LHCN-M2 (cell line): ENCODE measurements at regions not wholly inside any gene's neighbourhood (a gene's known extent, or its start where the extent isn't known, plus 50 kb on each side); places are given as distances from the start of the nearest gene placed in this dataset.
"Not testable (repeated sequence)": the region's sequence is repeated elsewhere in the genome, so short reads cannot be mapped to it uniquely, and the experiment has no call there.

Experiments used
- DNase-seq: peaks from one replicate; pipeline ENCODE4 v3.0.0-alpha.2; 2012; ENCODE audit warnings: low read depth

DNA sequence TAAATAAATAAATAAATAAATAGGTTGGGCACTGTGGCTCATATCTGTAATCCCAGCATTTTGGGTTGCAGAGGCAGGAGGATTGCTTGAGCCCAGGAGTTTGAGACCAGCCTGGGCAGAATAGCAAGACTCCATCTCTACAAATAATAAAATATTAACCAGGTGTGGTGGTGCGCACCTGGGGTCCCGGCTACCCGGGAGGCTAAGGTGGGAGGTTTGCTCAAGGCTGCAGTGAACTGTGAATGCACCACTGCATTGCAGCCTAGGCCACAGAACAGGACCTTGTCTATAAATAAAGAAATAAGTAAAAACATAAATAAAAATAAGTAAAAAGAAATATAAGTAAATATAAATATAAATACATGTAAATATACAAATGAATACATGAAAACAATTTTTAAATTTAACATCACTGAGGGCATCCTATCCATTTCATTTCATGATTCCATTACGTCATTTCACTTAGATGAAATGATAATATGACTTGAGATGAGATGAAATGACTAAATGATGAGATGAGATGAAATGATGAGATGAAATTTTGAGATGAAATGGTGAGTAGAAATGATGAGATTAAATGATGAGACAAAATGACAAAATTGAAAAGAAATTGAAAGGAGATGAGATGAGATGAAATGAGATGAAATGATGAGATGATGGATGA lies 233.4 kb downstream of the GOLGA6L6 start:
- not testable (repeated sequence) for DNase-seq

DNA sequence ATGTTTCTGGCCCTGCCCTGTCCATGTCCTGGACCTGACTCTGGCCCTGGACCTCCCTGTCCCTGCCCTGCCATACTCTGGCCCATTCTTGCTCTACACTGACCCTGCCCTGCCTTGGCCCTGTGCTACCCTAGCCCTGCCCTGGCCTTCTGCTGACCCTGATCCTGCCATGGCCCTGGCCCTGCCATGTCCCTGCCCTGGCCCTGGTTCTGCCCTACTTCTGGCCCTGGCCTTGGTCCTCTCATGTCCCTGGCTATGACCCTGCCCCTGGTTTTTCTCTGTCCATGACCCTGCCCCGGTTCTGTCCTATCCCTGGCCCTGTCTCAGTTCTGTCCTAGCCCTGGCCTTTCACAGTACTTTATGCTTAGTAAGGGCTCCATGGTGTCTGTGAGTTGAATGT lies 234.5 kb downstream of the GOLGA6L6 start:
- DNase-seq = not testable (repeated sequence)

DNA sequence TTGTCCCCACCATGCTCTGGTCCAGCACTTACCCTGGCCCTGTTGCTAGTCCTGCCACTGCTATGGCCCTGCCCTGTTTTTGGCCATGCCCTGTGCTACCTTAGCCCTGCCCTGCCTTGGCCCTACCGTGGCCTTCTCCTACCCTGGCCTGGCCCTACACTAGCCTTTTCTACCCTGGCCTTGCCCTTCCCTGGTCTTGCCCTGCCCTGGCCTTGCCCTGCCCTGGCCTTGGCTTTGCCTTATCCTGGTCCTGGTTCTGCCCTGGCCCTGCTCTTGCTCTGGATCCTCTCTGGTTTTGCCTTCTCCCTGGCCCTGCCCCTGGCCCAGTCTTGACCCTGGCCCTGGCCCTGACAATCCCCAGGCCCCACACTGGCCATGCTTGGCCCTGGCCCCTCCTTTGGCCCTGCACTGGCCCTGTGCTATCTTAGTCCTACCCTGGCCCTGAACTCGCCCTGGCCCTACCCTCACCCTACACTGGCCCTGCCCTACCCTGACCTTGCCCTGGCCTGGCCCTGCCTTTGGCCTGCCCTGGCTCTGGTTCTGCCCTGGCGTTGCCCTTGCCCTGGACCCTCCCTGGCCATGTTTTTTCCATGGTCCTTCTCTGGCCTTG lies 235.0 kb downstream of the GOLGA6L6 start:
- not testable (repeated sequence) for DNase-seq

DNA sequence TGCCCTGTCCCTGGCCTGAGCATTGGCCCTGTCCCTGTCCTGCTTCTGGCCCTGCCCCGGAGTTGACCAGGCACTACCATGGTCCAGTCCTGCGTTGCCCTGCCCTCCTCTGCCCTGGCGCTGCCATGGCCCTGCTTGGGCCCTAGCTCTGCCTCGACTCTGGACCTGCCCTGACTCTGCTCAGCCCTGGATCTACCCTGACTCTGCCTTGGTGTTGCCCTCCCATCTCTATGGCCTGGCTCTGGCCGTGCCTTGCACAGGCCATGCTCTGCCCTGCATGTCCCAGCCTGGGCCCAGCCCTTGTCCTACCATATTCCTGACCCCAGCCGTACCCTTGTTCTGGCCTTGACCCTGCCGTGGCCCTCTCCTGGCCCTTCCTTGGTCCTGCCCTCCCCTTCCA lies 235.7 kb downstream of the GOLGA6L6 start:
- not testable (repeated sequence) for DNase-seq

DNA sequence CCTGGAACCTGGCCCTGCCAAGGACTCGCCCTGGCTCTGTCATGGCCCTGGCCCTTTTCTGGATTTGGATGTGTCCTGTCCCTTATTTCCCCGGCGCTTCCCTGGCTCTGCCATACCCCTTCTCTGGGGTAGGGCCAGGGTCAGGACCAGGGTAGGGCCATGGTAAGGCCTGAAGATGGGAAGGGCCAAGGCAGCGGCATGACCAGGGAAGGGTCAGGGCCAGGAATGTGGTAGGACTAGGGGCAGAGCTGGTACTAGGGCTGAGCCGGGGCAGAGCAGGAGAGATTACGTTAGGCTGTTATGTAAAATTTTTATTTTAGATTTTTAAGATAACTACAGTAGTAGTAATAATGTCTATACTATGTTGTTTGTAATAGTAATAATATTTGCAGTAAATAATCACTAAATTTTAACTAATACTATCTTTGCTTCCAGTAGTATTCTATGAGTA lies 236.6 kb downstream of the GOLGA6L6 start:
- DNase-seq = not testable (repeated sequence)

DNA sequence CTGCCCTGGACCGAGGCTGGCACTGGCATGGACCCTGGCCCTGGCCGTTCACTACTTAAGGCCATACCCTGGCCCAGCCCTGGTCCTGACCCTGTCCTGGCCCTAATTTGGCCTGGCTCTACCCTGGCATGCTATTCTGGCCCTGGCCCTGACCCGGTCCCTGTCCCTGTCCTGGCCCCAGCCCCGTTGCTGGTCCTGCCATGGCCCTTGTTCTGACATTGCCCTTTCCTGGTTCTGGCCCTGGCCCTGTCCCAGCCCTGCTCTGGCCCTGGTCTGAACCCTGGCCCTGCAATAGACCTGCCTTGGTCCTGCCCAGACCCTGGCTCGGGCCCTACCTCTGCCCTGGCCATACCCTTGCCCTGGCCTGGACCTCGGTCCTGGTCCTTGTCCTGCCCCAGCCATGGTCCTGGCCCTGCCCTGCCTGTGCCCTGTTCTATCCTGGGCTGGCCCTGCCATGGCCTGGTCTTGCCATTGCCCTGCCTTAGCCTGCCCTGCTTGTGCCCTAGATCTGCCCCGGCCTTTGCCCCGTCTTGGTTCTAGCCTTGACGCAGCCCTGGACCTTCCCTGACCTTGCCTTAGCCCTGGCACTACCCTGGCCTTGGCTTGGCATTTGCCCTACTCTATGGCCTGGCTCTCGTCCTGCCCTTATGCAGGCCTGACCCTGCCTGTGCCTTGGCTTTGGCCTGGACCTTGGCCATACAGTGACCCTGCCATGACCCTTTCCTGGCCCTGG lies 237.2 kb downstream of the GOLGA6L6 start:
- not testable (repeated sequence) for DNase-seq

DNA sequence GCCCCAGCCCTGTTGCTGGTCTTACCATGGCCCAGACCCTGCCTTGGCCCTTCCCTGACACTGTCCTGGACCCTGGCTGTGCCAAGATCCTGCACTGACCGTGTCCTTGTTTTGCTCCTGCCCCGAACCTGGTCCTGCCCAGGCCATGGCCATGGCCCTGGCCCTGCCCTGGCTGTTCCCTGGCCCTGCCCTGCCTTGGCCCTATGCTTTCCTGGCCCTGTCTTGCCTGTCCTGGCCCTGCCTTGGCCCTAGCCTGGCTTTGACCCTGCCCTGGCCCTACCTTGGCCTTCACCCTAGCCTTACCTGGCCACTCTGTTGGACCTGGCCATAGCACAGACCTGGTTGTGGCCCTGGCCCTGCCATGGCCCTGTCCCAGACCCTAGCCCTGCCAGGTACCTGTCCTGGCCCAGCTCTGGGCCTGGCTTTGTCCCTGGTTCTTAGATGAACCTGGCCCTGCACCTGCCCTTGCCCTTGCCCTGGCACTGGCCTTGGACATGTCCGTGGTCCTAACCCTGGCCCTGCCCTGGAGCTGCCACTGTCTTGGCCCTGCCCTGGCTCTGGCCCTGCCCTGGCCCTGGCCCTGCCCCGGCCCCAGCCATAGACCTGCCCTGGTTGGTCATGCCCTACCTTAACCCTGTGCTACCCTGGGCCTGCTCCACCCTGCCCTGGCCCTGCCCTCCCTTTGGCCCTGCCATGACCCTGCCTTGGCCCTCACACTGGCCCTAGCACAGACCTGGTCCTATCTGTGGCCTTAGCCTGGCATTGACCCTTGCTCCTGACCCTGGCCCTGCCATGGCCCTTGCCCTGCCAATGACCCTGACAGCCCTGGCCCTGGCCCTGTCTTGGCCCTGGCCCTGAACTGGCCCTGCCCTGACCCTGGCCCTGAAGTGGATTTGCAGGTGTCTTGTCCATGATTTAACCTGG lies 238.1 kb downstream of the GOLGA6L6 start:
- not testable (repeated sequence) for DNase-seq

DNA sequence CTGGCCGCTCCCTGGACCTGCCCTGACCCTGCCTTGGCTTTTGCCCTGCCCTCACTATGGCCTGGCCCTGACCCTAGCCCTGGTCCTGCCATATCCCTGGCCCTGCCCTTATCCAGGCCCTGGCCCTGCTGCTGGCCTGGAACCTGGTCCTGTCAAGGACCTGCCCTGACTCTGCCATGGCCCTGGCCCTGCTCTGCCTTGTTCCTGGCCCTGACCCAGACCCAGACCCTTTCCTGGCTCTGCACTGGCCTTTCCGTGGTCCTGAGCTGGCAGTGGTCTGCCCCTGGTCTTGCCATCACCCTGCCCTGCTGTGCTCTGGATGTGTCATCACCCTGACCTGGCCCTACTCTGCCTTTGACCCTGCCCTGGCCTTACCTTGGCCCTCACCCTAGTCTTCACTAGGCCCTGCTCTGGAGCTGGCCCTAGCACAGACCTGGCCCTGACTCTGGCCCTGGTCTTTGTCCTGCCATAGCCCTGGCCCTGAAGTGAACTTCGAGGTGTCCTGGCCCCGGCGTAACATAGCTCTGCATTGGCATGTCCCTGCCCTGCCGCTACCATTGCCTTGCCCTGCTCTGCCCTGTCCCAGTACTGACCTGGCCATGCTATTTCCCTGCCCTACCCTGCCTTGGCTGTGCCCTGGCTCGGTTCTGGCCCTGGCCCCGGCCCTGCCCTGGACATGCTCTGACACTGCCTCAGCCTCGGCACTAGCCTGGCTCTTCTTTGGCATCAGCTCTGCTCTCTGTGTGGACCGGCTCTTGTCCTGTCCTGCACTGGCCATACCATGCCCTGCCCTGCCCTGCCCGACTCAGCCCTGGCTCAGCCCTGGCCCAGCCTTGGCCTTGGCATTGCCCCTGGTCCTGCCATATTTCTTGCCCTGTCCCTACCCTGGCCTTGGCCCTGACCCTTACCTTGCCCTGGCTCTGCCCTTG lies 239.2 kb downstream of the GOLGA6L6 start:
- DNase-seq = not testable (repeated sequence)

DNA sequence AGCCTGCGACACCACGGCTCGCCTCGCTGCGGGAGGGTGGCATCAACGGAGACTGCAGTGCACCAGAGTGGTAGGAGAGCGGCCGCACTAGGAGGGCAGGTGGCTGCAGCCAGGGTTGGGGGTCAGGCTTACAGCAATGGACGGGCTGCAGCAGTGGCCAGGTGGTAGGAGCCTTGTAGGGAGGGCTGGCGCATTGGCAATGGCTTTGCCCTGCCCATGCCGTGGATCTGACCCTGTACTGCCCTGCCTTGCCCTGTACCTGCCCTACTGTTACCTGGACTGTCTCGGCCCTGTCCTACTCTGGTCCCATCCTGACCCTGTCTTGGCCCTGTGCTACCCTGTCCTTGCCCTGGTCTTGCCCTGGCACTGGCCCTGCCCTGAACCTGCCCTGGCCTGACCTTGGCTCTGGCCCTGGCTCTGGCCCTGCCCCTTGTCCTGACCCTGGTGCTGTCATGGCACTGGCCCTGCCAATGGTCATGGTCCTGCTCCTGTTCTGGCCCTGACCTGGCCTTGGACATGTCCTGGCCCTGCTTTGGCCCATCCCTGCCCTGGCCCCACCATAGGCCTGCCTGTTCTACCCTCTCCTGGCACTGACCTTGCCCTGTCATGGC lies 240.0 kb downstream of the GOLGA6L6 start:
- DNase-seq = not testable (repeated sequence)

DNA sequence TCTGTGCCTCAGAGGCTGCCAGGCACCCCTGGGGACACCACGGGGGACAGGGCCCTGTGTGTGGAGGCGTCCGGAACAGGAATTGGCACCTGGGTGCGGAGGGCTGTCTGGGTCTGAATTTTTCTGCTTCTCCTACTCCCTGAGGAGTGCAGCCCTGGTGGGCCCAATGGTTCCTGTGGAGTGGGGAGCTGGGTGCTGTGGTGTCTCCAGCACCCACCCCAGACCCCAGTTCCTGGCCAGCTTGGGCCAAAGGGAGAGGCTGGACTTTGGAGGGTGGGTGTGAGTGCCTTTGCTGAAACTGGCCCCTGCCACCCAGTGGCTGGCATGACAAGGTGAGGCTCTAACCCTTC lies 240.6 kb downstream of the GOLGA6L6 start:
- not testable (repeated sequence) for DNase-seq

DNA sequence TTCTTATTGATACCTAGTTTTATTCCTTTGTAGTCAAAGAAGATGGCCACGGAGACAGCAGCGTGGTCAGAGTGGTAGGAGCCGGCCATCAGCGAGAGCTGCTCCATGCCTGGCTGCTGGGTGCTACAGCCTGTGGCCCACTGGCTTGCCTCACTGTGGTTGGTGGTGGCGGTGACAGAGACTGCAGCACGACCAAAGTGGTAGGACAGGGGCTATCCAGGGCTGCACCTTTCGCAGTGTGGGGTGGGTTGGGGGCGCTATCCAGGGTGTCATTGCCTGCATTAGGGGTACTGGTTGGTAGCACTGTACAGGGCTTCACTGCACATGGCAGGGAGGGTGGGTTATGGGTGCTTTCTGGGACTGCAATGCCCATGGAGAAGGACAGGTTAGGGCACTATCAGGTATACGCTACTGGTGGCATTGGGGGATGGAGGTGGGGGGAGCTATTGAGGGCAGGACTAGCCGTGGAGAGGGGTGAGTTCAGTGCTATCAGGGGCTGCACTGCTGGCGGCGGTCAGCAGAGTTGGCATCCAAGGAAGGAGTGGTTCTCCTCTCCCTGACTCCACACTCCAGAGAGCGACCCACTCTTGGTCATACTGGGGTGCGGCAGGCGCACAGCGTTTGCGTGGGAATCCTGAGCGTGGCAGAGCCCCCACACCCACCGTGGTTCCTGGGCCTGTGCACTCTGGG lies 241.1 kb downstream of the GOLGA6L6 start:
- DNase-seq = not testable (repeated sequence)

DNA sequence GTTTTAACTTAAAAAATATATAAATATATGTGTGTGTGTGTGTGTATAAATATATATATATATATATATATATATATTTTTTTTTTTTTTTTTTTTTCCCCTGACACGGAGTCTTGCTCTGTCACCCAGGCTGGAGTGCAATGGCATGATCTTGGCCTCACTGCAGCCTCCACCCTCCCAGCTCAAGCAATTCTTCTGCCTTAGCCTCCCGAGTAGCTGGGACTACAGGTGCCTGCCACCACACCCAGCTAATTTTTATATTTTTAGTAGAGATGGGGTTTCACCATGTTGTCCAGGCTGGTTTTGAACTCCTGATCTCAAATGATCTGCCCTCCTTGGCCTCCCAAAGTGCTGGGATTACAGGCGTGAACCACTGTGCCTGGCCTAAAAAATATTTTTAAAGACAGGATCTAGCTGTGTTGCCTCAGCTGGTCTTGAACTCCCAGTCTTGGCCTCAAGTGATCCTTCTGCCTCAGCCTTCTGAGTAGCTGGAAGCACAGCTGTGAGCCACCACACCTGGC lies 243.9 kb downstream of the GOLGA6L6 start:
- DNase-seq = not testable (repeated sequence)

DNA sequence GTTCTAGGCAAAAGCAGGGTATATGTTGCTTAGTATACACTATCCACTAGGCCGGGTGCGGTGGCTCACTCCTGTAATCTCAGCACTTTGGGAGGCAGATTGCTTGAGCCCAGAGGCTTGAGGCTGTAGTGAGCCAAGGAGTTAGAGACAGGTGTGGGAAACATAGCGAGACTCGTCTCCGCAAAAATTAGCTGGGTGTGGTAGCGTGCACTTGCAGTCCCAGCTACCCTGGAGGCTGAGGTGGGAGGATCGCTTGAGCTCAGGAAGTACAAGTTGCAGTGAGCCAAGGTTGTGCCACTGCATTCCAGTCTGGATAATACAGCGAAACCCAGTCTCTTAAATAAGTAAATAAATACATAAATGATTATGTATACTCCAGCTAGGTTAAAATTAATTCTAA lies 245.3 kb downstream of the GOLGA6L6 start:
- DNase-seq = not testable (repeated sequence)

DNA sequence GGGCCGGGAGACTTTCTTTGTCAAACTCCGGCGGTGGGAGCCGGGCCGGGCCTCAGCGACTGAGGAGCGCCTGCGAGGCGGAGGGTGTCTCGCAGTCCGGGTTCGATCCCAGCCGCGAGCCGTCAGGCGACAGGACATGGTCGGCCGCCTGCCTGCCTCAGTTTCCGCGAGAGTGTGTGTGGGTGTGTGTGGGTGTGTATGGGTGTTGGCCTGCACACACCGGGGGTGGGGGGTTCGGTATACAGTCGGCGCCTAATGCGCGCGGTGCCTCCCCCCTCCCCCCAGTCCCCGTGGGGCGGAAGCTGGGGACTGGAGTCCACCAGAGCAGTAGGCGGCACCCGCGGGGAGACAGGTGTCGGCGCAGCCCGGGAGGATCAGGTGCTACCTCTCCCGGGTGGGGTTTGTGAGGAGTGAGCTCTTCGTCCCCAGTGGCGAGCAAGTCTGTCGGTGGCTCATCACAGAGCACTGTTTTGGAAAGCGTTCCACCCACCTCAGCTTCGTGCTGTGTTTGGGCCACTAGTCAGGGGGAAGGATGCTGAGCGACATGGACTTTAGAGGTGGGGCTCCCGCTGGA lies 246.3 kb downstream of the GOLGA6L6 start:
- DNase-seq = no peak

DNA sequence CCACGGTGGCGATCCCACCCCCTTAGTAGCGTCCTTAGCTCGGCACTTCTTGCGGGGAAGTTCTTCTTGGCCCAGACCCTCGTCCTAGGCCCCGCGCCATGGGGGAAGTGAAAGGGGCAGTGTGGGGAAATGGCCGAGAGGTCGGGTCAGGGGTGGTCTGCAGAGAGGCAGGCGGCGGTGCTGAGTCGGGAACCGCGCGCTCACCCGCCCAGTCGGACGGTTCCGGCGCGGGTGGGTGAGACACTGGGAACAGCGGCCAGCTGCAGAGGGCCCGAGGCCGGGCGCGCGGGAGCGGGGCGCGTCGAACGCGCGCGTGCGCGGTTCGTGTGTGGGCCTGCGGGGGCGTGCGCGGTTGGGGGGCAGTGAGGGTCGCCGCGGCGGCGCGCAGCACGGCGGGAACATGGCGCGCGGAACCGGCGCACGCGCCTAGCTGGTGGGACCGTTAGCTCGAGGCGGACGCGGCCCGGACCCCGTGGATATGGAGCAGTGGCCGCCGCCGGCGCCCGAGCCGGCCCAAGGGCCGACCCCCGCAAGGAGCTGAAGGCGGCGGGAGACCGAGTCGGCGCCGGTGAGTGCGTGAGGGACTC lies 246.9 kb downstream of the GOLGA6L6 start:
- no peak for DNase-seq

DNA sequence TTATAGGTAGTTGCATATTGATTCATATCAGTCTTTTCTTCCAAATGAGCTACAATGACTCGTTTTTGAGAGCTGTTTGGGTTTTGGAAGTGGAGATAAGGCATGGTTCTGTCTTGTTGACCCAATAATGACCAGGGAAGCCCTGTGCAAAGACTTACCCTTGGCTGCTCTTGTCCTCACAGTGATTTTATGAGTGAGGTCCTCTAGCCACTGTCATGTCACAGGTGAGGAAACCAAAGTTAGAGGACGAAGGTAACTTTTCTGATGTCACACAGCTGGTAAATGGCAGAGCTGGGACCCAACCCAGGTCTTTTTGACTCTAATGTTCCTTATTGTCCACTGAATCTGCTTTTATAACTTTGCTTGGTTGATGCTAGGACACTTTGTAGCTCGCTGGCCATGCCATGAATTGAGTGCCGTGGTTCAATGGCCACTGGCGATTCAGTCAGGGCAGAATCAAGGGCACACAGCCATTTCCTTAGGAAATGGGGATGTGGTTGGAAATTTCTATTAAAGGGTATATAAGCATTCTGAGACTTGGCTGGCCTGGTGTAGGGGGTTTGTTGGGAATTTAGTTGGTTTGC lies 249.1 kb downstream of the GOLGA6L6 start:
- DNase-seq = not testable (repeated sequence)

DNA sequence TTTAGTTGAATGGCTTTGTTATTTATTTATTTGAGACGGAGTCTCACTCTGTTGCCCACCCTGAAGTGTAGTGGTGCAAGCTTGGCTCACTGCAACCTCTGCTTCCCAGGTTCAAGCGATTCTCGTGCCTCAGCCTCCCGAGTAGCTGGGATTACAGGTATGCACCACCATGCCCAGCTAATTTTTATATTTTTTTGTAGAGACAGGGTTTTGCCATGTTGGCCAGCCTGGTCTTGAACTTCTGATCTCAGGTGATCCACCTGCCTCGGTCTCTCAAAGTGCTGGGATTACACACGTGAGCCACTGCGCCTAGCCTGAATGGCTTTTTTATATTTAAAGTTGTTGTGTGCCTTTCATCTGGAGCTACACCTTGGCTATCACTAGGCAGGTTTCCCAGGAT lies 250.0 kb downstream of the GOLGA6L6 start:
- not testable (repeated sequence) for DNase-seq

DNA sequence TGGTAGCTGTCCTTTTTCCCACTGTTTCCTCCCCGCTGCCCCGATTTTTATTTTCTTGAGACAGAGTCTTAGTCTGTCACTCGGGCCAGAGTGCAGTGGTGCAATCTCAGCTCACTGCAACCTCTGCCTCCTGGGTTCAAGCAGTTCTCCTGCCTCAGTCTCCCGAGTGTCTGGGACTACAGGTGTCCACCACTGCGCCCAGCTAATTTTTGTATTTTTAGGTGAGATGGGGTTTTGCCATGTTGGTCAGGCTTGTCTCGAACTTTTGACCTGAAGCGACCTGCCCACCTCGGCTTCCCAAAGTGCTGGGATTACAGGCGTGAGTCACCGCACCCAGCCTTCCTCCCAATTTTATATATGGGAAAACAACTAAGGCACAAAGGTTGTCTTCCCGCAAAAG lies 251.0 kb downstream of the GOLGA6L6 start:
- not testable (repeated sequence) for DNase-seq
